NOMO-1 (cell line): ENCODE measurements at regions not wholly inside any gene's neighbourhood (a gene's known extent, or its start where the extent isn't known, plus 50 kb on each side); places are given as distances from the start of the nearest gene placed in this dataset.
"Not testable (repeated sequence)": the region's sequence is repeated elsewhere in the genome, so short reads cannot be mapped to it uniquely, and the experiment has no call there.

Source experiments
- DNase-seq, 2 experiments: peaks; one replicate each; lab custom pipeline; 2025; ENCODE audit not compliant: unreplicated experiment in 2 of 2; lab: John Stamatoyannopoulos, UW

GRCh38 chr4:126448086-126448845 is 1133.5 kb downstream of the FAT4 start:
- no peak for DNase-seq

DNA sequence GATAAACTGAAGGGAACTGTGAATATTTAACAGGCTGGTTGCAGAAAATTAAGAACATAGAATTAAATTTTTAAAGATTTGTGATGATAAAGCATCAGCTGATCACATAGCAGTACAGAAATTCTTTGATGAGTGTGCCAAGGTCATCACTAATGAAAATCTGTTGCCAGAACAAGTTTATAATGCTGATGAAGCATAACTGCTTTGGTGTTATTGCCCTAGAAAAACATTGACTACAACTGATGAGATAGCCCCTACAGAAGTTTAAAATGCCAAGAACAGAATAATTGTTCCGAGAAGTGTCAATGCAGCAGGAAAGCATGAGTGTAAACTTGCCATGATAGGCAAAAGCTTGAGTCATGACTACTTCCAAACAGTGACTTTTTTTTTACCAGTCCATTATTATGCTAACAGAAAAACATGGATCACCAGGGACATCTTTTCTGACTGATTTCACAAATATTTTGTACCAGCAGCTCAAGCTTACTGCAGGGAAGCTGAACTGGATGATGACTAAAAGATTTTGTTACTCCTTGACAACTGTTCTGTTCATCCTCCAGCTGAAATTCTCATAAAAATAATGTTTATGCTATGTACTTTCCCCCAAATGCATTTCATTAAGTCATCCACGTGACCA is 1136.6 kb downstream of the FAT4 start:
- no peak for DNase-seq

GRCh38 chr4:126455865-126456264 is 1141.1 kb downstream of the FAT4 start:
- DNase-seq = no peak

- DNase-seq = no peak
Observed at GRCh38 chr4:126458993-126459392, 1144.2 kb downstream of the FAT4 start.

- no peak for DNase-seq
Observed at GRCh38 chr4:126465341-126465740, 1150.6 kb downstream of the FAT4 start.

DNA sequence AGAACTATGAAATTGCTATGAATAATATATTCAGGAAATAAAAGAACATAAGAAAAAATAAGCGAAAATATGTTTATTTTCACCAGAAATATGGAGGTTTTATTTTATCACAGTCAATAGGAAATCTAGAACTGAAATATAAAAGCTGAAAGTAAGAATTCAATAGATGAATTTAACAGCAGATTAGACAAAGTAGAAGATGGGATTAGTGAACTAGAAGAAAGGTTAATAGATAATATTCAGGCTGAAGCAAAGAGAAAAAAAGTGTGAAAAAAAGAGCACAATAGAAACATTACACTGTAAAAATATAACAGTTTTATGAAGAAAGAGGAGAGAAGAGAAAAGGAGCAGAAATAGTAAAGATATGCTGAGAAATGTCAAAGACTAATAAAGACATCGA is 1152.1 kb downstream of the FAT4 start:
- DNase-seq = no peak

- DNase-seq = no peak
Observed at GRCh38 chr4:126468144-126468543, 1153.4 kb downstream of the FAT4 start.

- DNase-seq = no peak
Observed at GRCh38 chr4:126470862-126471261, 1156.1 kb downstream of the FAT4 start.

GRCh38 chr4:126475730-126476129 is 1157.0 kb upstream of the INTU start:
- no peak for DNase-seq

- no peak for DNase-seq
Observed at GRCh38 chr4:126479709-126480108, 1153.0 kb upstream of the INTU start.

DNA sequence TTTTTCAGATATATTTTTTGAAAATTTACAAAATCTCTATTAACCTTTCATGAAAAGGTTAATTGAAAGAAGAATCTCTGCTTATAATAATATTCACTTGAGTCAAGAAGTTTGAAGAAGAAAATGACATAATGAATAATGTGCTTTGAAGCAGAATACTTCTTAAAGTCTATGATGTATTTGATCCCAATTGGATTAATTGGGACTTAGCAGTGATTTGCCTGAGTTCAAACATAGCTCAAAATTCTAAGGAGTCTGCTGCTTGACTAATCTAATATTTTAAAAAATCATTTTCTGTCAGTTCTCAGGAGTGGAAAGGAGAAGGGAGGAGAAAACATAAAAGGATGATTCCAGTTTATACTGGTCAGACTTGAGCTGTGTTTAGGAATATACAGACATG is 1150.4 kb upstream of the INTU start:
- no peak for DNase-seq

GRCh38 chr4:126486377-126486776 is 1146.4 kb upstream of the INTU start:
- DNase-seq = no peak

DNA sequence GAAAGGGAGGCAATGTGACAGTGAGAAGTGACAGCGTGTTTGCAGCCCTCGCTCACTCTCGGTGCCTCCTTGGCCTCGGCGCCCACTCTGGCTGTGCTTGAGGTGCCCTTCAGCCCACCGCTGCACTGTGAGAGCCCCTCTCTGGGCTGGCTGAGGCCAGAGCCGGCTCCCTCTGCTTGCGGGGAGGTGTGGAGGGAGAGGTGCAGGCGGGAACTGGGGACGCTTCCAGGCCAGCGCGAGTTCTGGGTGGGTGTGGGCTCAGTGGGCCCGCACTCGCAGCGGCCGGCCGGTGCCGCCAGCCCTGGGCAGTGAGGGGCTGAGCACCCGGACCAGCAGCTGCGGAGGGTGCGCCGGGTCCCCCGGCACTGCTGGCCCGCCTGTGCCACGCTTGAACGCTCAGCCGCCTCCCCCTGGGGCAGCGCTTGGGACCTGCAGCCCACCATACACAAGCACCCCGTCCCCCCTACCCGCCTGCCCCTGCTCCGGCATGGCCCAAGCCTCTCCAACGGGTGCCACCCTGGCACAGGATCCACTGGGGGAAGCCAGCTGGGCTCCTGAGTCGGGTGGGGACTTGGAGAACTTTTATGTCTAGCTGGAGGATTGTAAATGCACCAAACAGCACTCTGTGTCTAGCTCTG is 1142.8 kb upstream of the INTU start:
- no peak for DNase-seq

- no peak for DNase-seq
Observed at GRCh38 chr4:126495163-126495752, 1137.5 kb upstream of the INTU start.

DNA sequence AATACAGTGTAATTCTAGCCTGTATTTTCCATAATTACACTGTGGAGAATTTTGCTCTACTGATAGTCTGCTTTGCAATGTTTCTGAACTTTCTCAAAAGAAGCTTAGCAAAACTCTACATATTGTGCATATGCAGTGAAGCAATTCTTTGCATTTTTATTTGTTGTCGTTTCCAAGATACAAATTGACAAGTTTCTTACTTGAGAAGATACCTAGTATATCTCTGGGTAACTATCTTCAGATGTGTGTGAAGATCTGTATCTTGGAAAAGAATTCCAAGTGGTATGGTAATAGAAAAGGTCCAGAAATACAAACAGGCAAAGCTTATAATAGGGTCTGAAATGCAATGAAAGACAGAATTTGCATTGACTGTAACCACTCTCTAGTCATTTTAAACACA is 1119.8 kb upstream of the INTU start:
- DNase-seq = no peak

DNA sequence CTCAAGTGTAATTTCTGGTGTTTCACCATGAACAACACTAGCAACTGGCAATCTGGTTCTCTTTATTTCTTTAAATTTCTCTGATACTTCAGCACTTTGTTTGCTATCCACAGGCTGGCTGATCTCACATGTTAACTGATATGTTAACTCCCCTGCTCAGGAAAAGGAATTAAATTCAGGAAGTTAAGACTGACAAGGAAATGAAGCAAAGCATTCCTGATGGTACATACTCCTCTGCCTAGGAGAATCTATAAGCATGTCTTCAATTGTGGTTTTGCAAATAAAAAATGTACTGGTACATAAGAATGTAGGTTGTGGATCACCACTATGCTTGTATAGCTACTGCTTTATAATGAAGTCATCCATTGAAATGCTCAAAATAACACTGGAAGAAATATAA is 1119.2 kb upstream of the INTU start:
- no peak for DNase-seq

- DNase-seq = no peak
Observed at GRCh38 chr4:126520731-126521130, 1112.0 kb upstream of the INTU start.

GRCh38 chr4:126525400-126525799 is 1107.4 kb upstream of the INTU start:
- DNase-seq = not testable (repeated sequence)

- no peak for DNase-seq
Observed at GRCh38 chr4:126526335-126526734, 1106.4 kb upstream of the INTU start.

GRCh38 chr4:126529997-126530396 is 1102.8 kb upstream of the INTU start:
- DNase-seq = no peak

- no peak for DNase-seq
Observed at GRCh38 chr4:126530996-126531585, 1101.7 kb upstream of the INTU start.
